HEK293 (cell line): ENCODE measurements at regions not wholly inside any gene's neighbourhood (a gene's known extent, or its start where the extent isn't known, plus 50 kb on each side); places are given as distances from the start of the nearest gene placed in this dataset.

Experiments used
- EGR2 ChIP-seq: fragments of 450-650 bp; formaldehyde crosslinking; IDR thresholded peaks from 2 replicates; pipeline ENCODE4 v1.5.1; 2016; ENCODE audit warnings: low read depth, missing biosample characterization, missing genetic modification characterization
- ELK4 ChIP-seq: IDR thresholded peaks from 2 replicates; pipeline ENCODE4 v1.6.1; 2011; ENCODE audit warnings: mild to moderate bottlenecking, low read depth, low read length, borderline replicate concordance
- GFI1B ChIP-seq: fragments of 450-650 bp; formaldehyde crosslinking; IDR thresholded peaks from 2 replicates; pipeline ENCODE4 v1.5.1; 2016; ENCODE audit warnings: missing biosample characterization, missing genetic modification characterization
- GLI4 ChIP-seq: fragments of 450-650 bp; formaldehyde crosslinking; IDR thresholded peaks from 2 replicates; pipeline ENCODE4 v1.5.1; 2016; ENCODE audit warnings: missing biosample characterization, missing genetic modification characterization
- GLIS2 ChIP-seq: fragments of 450-650 bp; formaldehyde crosslinking; IDR thresholded peaks from 2 replicates; pipeline ENCODE4 v1.5.1; 2016; ENCODE audit warnings: missing biosample characterization, missing genetic modification characterization
- HOXD13 ChIP-seq: sonication (generic); formaldehyde crosslinking; IDR thresholded peaks from 2 replicates; pipeline ENCODE4 v1.8.0; 2022; ENCODE audit warnings: missing genetic modification reagents, borderline replicate concordance
- KLF10 ChIP-seq: fragments of 450-650 bp; IDR thresholded peaks from 2 replicates; pipeline ENCODE4 v1.5.1; 2018; ENCODE audit warnings: missing biosample characterization, mild to moderate bottlenecking, missing genetic modification characterization
- PRDM1 ChIP-seq: fragments of 450-650 bp; formaldehyde crosslinking; IDR thresholded peaks from 2 replicates; pipeline ENCODE4; 2016; ENCODE audit warnings: missing biosample characterization, missing genetic modification characterization
- SALL2 ChIP-seq: fragments of 450-650 bp; formaldehyde crosslinking; IDR thresholded peaks from 2 replicates; pipeline ENCODE4 v1.5.0; 2017; ENCODE audit warnings: missing biosample characterization, mild to moderate bottlenecking, missing genetic modification characterization, borderline replicate concordance
- SP7 ChIP-seq: fragments of 450-650 bp; formaldehyde crosslinking; IDR thresholded peaks from 2 replicates; pipeline ENCODE4 v1.5.1; 2016; ENCODE audit warnings: missing biosample characterization, missing genetic modification characterization
- YY2 ChIP-seq: fragments of 450-650 bp; formaldehyde crosslinking; IDR thresholded peaks from 2 replicates; pipeline ENCODE4 v1.5.1; 2016; ENCODE audit warnings: missing biosample characterization, missing genetic modification characterization
- ZBTB11 ChIP-seq: fragments of 450-650 bp; formaldehyde crosslinking; conservative IDR thresholded peaks from 2 replicates; pipeline ENCODE4 v1.5.1; 2016; ENCODE audit warnings: low read depth, missing biosample characterization, missing genetic modification characterization
- ZBTB26 ChIP-seq: fragments of 450-650 bp; formaldehyde crosslinking; optimal IDR thresholded peaks from 2 replicates; pipeline ENCODE3; 2016; ENCODE audit warnings: missing biosample characterization, mild to moderate bottlenecking, missing genetic modification characterization
- ZNF146 ChIP-seq: fragments of 450-650 bp; formaldehyde crosslinking; IDR thresholded peaks from 2 replicates; pipeline ENCODE4 v1.5.1; 2016; ENCODE audit warnings: missing biosample characterization, missing genetic modification characterization
- ZNF169 ChIP-seq: fragments of 450-650 bp; formaldehyde crosslinking; IDR thresholded peaks from 2 replicates; pipeline ENCODE4 v1.5.1; 2016; ENCODE audit warnings: missing biosample characterization, missing genetic modification characterization
- ZNF19 ChIP-seq: fragments of 450-650 bp; formaldehyde crosslinking; IDR thresholded peaks from 2 replicates; pipeline ENCODE4; 2016; ENCODE audit warnings: missing biosample characterization, missing genetic modification characterization, low read depth
- ZNF202 ChIP-seq: fragments of 450-650 bp; formaldehyde crosslinking; IDR thresholded peaks from 2 replicates; pipeline ENCODE4 v1.5.1; 2016; ENCODE audit warnings: missing biosample characterization, missing genetic modification characterization, borderline replicate concordance
- ZNF223 ChIP-seq: fragments of 450-650 bp; formaldehyde crosslinking; IDR thresholded peaks from 2 replicates; pipeline ENCODE4 v1.5.1; 2016; ENCODE audit warnings: missing biosample characterization, missing genetic modification characterization
- ZNF280D ChIP-seq: fragments of 450-650 bp; formaldehyde crosslinking; IDR thresholded peaks from 2 replicates; pipeline ENCODE4 v1.5.1; 2016; ENCODE audit warnings: missing biosample characterization, missing genetic modification characterization
- ZNF292 ChIP-seq: fragments of 450-650 bp; formaldehyde crosslinking; IDR thresholded peaks from 2 replicates; pipeline ENCODE4 v1.5.1; 2016; ENCODE audit warnings: low read depth, missing biosample characterization, missing genetic modification characterization, borderline replicate concordance
- ZNF37A ChIP-seq: fragments of 450-650 bp; IDR thresholded peaks from 2 replicates; pipeline ENCODE4 v1.5.1; 2018; ENCODE audit warnings: missing biosample characterization, missing genetic modification characterization
- ZNF416 ChIP-seq: fragments of 450-650 bp; formaldehyde crosslinking; IDR thresholded peaks from 2 replicates; pipeline ENCODE4 v1.5.1; 2016; ENCODE audit warnings: missing biosample characterization, missing genetic modification characterization
- ZNF423 ChIP-seq: fragments of 450-650 bp; formaldehyde crosslinking; IDR thresholded peaks from 2 replicates; pipeline ENCODE4 v1.5.1; 2016; ENCODE audit warnings: missing biosample characterization, missing genetic modification characterization
- ZNF501 ChIP-seq: fragments of 450-650 bp; formaldehyde crosslinking; IDR thresholded peaks from 2 replicates; pipeline ENCODE4 v1.5.1; 2016; ENCODE audit warnings: missing biosample characterization, missing genetic modification characterization
- ZNF626 ChIP-seq: fragments of 450-650 bp; sonication (Bioruptor Pico); formaldehyde crosslinking; IDR thresholded peaks from 2 replicates; pipeline ENCODE4 v1.5.1; 2018; ENCODE audit warnings: missing biosample characterization, missing genetic modification characterization, inconsistent platforms
- ZNF660 ChIP-seq: fragments of 450-650 bp; IDR thresholded peaks from 2 replicates; pipeline ENCODE4 v1.5.1; 2018; ENCODE audit warnings: missing biosample characterization, mild to moderate bottlenecking, missing genetic modification characterization
- ZNF664 ChIP-seq: fragments of 450-650 bp; formaldehyde crosslinking; IDR thresholded peaks from 2 replicates; pipeline ENCODE4 v1.5.1; 2016; ENCODE audit warnings: missing biosample characterization, missing genetic modification characterization
- ZNF704 ChIP-seq: fragments of 450-650 bp; formaldehyde crosslinking; IDR thresholded peaks from 2 replicates; pipeline ENCODE4 v1.5.1; 2016; ENCODE audit warnings: missing biosample characterization, missing genetic modification characterization
- ZNF792 ChIP-seq: fragments of 450-650 bp; formaldehyde crosslinking; IDR thresholded peaks from 2 replicates; pipeline ENCODE4 v1.5.1; 2016; ENCODE audit warnings: missing biosample characterization, missing genetic modification characterization
- ZNF837 ChIP-seq: fragments of 450-650 bp; formaldehyde crosslinking; IDR thresholded peaks from 2 replicates; pipeline ENCODE4 v1.5.1; 2016; ENCODE audit warnings: missing biosample characterization, missing genetic modification characterization
- ZSCAN18 ChIP-seq: fragments of 450-650 bp; formaldehyde crosslinking; IDR thresholded peaks from 2 replicates; pipeline ENCODE4 v1.5.1; 2016; ENCODE audit warnings: missing biosample characterization, missing genetic modification characterization

- TF ChIP-seq ZSCAN18 (tag by site-specific recombination) (no peak), ZNF423 (tag by site-specific recombination) (no peak), ZBTB11 (tag by site-specific recombination) (peak; percentile 77), KLF10 (tag by site-specific recombination) (no peak), ZNF660 (no peak), ZNF37A (tag by site-specific recombination) (no peak), ZNF292 (0 out of 2 replicates have a peak, but pooled peaks have one; percentile 61), ZNF416 (tag by site-specific recombination) (no peak), EGR2 (tag by site-specific recombination) (no peak), GLIS2 (tag by site-specific recombination) (no peak), GFI1B (tag by site-specific recombination) (no peak), ZNF280D (tag by site-specific recombination) (no peak), YY2 (tag by site-specific recombination) (no peak), ZNF146 (tag by site-specific recombination) (no peak), ZNF626 (no peak), SALL2 (no peak), ZNF501 (tag by site-specific recombination) (no peak), PRDM1 (tag by site-specific recombination) (no peak), ZNF664 (peak; percentile 63; the same call in 1 of the 2 replicates), ZNF223 (tag by site-specific recombination) (no peak), GLI4 (no peak), ZNF19 (tag by site-specific recombination) (0 out of 2 replicates have a peak, but pooled peaks have one; percentile 37), ZNF837 (tag by site-specific recombination) (no peak), ZBTB26 (tag by site-specific recombination) (no peak), ZNF704 (tag by site-specific recombination) (no peak), ZNF202 (peak; percentile 83; the same call in 1 of the 2 replicates), SP7 (tag by site-specific recombination) (no peak), ELK4 (no peak), HOXD13 (CRISPR knock-in tag) (no peak), ZNF792 (tag by site-specific recombination) (no peak), ZNF169 (tag by site-specific recombination) (no peak)
Observed at GRCh38 chr9:87125819-87126218, 178.5 kb upstream of the GAS1 start (continued).
